Spleen (tissue), 7 donors: ENCODE measurements at regions not wholly inside any gene's neighbourhood (a gene's known extent, or its start where the extent isn't known, plus 50 kb on each side); places are given as distances from the start of the nearest gene placed in this dataset.

Experiments used
- CTCF ChIP-seq, 11 experiments: fragments of 200-600 bp in 7 of 11; fragments of 450-650 bp in 4 of 11; sonication (generic) in 4 of 11; IDR thresholded peaks in 8 of 11; conservative IDR thresholded peaks in 3 of 11; 1 replicate in 7 of 11; 2 replicates in 4 of 11; pipeline versions ENCODE4 v1.4.0 to v1.8.0; 2016 to 2021; ENCODE audit warnings: antibody characterized with exemption in 11 of 11, inconsistent platforms in 4 of 11, mild to moderate bottlenecking in 1 of 11
- POLR2A ChIP-seq, 3 donors: fragments of 450-650 bp; IDR thresholded peaks; one replicate each; pipeline ENCODE4 v1.5.1; 2017; ENCODE audit warnings: antibody characterized with exemption in 3 of 3, mild to moderate bottlenecking in 1 of 3
- POLR2AphosphoS5 ChIP-seq, 3 donors: sonication (generic); formaldehyde crosslinking; IDR thresholded peaks; one replicate each; pipeline ENCODE4 v1.5.1; 2017; ENCODE audit warnings: antibody characterized with exemption in 3 of 3
- donor health status: DM: no; HTN: no; CAD: no; lungs with moderate emphysema.
- donor health status: DM: no; HTN: no; CAD: no.
- donor health status: DM: no; HTN: no; CAD: no.

GRCh38 chr11:119874660-119875238 lies 145.7 kb upstream of the NECTIN1 start:
- no peak for TF ChIP-seq CTCF (IDR thresholded peaks at IDR 0.05 in 8 of 11, conservative IDR thresholded peaks at IDR 0.05 in 3 of 11)
- no peak for TF ChIP-seq POLR2AphosphoS5 (IDR thresholded peaks at IDR 0.05)
- no peak for TF ChIP-seq POLR2A (IDR thresholded peaks at IDR 0.05)
